HG02759 (cell line): ENCODE measurements at regions not wholly inside any gene's neighbourhood (a gene's known extent, or its start where the extent isn't known, plus 50 kb on each side); places are given as distances from the start of the nearest gene placed in this dataset.
"Not testable (repeated sequence)": the region's sequence is repeated elsewhere in the genome, so short reads cannot be mapped to it uniquely, and the experiment has no call there.

Experiments
- ATAC-seq: cut with Tn5 transposase; IDR thresholded peaks from one replicate; pipeline ENCODE4 v1.9.1; 2021; ENCODE audit warnings: mild to moderate bottlenecking, moderate library complexity; ENCODE audit not compliant: unreplicated experiment

DNA sequence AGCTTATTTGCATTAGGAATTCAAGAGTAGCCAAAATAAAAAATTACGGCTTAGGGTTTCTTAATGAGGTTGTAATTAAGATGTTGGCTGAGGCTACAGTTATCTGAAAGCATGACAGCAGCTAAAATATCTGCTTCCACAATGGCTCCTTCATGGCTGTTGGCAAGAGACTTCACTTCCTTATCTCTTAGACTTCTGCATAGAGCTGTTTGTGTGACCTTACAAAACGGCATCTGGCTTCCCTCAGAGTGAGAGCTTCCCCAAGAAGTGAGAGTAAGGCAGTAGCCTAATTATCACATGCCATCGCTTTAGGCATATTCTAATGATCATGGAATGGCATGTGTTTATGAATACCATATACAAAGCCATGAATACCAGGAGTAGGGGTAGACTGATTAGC lies 57.6 kb downstream of the CCDC59 start:
- no peak for ATAC-seq

DNA sequence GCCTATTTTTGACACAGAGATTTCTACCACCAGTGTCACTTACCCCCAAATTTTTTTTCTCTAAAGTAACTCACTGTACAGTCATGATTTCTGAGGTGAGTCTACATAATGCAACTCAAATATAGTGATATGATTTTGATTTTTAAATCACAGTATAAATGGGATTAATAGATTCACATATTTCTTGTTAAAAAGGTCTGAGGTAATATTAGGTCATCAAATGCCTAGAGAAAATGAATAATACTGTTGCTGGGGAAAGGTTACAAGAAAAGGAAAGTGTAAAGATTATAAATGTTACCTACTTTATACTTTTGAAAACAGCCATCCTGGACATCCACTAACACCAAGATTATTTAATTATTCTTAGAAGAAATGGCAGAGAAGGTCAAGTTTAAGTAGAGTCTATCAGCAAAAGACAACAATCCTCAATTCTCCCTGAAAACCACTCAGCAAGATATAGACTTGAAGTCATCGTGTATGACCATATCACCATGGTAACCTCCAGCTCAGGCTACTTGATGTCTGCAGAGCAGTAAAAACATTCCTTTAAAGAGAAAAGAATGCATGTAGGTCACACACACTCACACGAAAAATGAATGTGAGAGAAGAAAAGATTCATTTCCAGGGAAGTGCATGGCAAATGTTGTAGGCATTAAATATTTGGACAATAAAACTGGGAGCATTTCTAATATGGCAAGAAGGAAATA lies 58.7 kb downstream of the CCDC59 start:
- ATAC-seq, result no peak

- ATAC-seq, result no peak
Observed at GRCh38 chr12:82290415-82290814, 67.8 kb downstream of the CCDC59 start.

- not testable (repeated sequence) for ATAC-seq
Observed at GRCh38 chr12:82281335-82281734, 76.9 kb downstream of the CCDC59 start.

- no peak for ATAC-seq
Observed at GRCh38 chr12:82279536-82280058, 78.6 kb downstream of the CCDC59 start.

GRCh38 chr12:82277582-82277981 lies 80.6 kb downstream of the CCDC59 start:
- no peak for ATAC-seq

GRCh38 chr12:82242729-82243128 lies 115.5 kb downstream of the CCDC59 start:
- no peak for ATAC-seq

- no peak for ATAC-seq
Observed at GRCh38 chr12:82225871-82226270, 132.3 kb downstream of the CCDC59 start.

DNA sequence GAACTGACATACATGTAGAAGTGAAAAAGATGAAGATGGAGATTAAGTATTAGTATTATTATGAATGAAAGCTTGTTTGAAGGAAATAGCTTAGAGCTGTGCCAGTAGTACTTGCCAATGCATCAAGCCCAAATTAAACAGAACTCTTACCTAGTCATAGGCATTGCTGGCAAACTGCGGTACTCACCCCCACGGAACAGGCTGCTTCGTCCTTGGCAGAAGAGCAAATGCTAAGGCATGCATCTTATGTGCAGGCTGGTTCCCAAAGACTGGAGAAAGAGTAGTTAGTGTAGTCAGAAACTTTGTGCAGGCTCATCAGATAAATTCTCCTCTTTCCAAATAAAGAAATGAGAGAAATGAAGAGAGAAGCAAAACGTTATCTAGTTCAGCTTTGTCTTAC lies 134.8 kb downstream of the CCDC59 start:
- no peak for ATAC-seq

GRCh38 chr12:82216475-82216874 lies 141.7 kb downstream of the CCDC59 start:
- ATAC-seq, result no peak

DNA sequence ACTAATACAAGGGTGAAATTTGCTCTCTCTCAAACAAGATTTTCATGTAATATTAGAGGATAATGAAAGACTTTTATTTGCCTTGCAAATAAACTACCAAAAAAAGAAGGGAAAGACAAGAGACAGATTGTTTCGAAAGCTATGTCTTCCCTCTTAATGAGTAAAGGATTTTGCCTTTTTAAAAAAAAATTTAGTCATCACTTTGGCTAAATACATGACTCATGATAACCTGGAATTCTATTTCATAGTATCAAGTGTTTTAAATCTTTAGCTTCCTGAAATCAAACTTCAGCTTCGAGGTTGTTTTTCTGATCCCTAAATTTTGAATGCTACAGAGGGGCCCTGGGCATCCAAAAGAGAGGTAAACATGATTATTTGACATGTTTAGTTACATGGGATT lies 144.4 kb downstream of the CCDC59 start:
- no peak for ATAC-seq

DNA sequence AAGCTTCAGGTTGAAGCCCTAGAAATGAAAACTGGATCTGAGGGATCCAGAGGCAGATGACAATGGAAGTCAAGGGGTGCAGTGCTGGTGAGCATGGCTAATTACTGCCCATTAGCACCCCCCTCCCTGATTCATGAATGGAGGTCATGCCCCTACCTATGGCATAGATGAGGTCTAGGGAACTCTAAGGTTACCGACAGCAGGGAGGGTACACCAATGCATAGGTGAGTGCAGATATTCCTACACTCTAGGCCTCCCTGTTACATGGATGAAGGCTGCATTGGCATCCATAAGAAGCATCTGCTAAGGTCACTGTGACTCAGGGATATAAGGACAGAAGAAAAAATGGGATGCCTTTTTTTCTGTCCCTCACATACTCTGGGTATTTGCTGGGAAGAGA lies 147.3 kb downstream of the CCDC59 start:
- ATAC-seq, result no peak

DNA sequence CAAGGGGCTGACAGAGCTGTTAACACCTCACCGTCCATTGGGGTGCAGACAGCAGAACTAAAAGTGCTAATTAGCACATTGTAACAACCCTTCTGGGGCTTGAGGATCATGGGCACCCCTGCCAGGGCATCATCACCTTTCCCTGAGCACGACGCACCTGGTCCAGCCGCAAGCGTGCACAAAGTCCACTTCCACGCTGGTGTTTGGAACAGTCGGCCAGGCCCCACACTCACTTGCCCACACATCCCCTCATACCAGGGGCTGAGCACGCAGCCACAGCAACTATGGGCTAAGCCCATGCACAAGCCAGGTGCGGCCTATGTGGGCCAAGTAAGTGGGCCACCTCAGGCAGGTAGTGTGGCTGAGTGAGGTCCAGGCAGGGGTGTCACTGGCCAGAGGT lies 148.7 kb downstream of the CCDC59 start:
- ATAC-seq, result no peak

- ATAC-seq, result no peak
Observed at GRCh38 chr12:82207556-82207955, 150.6 kb downstream of the CCDC59 start.

GRCh38 chr12:82203086-82203485 lies 155.1 kb downstream of the CCDC59 start:
- ATAC-seq, result no peak

DNA sequence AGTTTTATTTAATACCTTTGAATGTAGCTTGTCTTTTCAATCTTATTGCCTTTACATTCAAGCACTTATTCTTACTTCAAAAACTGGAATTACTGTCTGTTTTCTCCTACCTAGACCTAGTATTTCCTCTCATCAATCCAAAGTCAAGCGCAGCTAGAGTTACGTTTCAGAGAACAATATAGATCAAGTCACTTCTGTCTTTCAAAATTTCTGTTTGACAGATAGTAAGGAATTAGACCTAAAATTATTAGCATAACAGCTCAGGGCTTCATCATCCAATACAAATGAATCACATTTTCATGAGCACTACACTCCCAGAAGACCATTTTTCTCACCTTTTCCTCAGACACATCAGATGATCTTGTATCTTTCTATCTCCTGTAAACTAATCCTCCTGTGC lies 170.6 kb downstream of the CCDC59 start:
- no peak for ATAC-seq

DNA sequence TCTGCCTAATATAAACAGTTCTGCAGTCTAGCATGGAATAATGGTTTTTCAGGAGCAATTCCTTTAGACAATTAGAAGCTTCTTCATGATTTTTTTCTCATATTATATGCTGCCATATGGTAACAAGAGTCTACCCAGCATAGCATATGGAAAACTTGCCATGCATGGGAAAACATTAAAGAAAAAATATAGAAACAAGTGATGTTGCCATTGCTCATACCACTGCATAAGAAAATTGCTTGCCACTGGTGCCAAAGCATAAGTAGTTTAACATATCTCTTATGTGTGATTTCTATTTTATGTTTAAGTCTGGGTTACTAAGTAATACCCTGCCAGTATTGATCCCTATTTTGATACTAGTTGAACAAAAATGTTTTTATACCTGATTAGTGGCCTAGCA lies 171.2 kb downstream of the CCDC59 start:
- ATAC-seq, result no peak

DNA sequence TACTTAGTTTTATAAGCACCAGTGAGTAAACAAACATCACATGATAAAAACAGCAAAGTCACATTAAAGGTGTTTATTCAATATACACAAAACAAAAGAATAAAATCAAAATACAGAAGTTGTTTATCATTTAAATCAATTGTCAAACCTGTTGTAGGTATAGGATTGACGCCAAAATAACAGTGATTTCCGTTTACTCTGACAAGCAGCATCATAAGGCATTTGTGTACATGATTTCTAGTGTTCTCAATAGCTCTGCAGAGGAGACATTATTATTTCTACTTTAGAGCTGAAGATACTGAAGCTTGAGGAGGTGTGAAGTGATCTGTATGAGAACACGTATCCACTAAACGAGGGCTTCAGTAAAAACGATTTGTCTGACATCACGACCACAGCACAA lies 171.9 kb downstream of the CCDC59 start:
- no peak for ATAC-seq

GRCh38 chr12:82184844-82185243 lies 173.3 kb downstream of the CCDC59 start:
- ATAC-seq, result no peak

- no peak for ATAC-seq
Observed at GRCh38 chr12:82182601-82183190, 175.5 kb downstream of the CCDC59 start.

DNA sequence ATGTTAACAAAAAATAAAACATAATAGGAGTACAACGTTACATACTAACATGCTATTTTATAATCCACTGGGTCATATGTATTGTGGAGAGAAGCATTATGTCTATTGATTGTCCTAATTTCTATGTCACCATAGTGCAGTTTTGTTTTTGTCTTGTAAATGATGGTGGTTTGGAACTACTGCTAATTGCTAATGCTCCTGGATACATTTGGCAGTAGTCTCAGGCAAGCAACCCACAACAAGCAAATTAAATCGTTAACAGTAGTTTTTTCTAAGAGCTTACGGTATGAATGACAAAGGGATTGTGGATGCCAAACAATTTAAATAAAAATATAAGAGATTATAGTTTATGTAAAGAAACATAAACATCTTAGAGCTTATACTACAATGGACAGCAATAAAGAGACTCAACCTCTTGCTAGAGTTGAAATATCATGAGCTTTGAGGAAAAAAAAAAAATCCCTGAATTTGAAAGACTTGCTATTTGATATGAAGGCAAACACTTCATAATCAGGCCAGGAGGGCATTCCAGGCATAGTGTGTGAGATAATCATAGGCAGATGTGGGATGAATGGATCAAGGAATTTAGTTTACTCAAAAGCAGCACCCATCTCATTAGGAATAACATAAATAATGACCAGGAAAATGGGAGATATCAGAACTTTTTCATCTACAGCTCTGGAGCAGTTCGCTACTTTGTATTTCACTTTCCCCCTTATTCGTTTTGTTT lies 181.3 kb downstream of the CCDC59 start:
- ATAC-seq, result no peak

DNA sequence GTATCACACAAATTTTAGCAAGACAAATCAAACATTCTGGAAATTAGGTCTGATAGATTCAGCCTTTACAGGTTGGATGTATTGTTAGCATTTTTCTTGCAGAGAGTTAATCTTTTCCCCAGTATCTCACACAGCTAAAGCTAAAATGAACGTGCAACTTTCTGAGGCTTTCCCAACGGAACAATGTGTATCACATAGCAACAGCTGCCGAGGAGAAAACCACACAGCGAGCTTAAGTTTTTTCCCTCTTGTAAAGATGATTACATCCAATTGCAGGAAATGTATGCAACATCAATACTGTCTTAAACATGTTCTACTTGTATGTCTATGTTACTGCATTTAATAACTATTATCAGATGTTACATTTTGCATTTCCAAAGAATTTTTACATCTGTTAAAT lies 182.2 kb downstream of the CCDC59 start:
- no peak for ATAC-seq
